IMR-90 (cell line): ENCODE measurements at regions not wholly inside any gene's neighbourhood (a gene's known extent, or its start where the extent isn't known, plus 50 kb on each side); places are given as distances from the start of the nearest gene placed in this dataset.
A peak's percentile ranks its signal among the peaks of the same experiment; 100 is the strongest.

Experiments
- ATAC-seq: fragments of 200-7000 bp; cut with Tn5 transposase; 2 replicates; pipeline ENCODE4 v1.9.1; 2020; ENCODE audit warnings: low read depth, mild to moderate bottlenecking, moderate library complexity
- BruUV-seq: library from RNA; stranded (reverse); fragments of 400-500 nt; replicated peaks from 2 replicates; lab custom pipeline; 2021; lab: Mats Ljungman, UMichigan
- CTCF ChIA-PET: fragments of 300-600 bp; formaldehyde crosslinking; extraction: SDS; loops from one replicate; lab custom pipeline; 2021; ENCODE audit warnings: antibody characterized with exemption; lab: Yijun Ruan, JAX
- POLR2A ChIA-PET: fragments of 300-600 bp; sonication (Branson Sonifier 250); formaldehyde crosslinking; loops from one replicate; lab custom pipeline; 2022; ENCODE audit warnings: antibody characterized with exemption; ENCODE audit not compliant: unreplicated experiment; lab: Charles Lee
- DNase-seq: peaks from one replicate; pipeline ENCODE4 v3.0.0; 2013
- H2AFZ ChIP-seq: replicated peaks from 2 replicates; pipeline ENCODE3; 2013; ENCODE audit warnings: low read length, mild to moderate bottlenecking; ENCODE audit not compliant: poor library complexity
- H2AK5ac ChIP-seq: 2 replicates; pipeline ENCODE4 v1.6.1; 2013; ENCODE audit warnings: low read depth, low read length, inconsistent platforms
- H2AK9ac ChIP-seq: replicated peaks from 2 replicates; pipeline ENCODE3; 2013; ENCODE audit warnings: mild to moderate bottlenecking, low read depth, low read length, moderate library complexity; ENCODE audit not compliant: poor library complexity
- H2BK120ac ChIP-seq: 2 replicates; pipeline ENCODE4 v1.6.1; 2013; ENCODE audit warnings: low read depth, low read length, inconsistent platforms
- H2BK15ac ChIP-seq: 3 replicates; pipeline ENCODE4 v1.6.1; 2013; ENCODE audit warnings: low read depth, low read length, inconsistent platforms
- H2BK20ac ChIP-seq: 2 replicates; pipeline ENCODE4 v1.6.1; 2013; ENCODE audit warnings: low read depth, mild to moderate bottlenecking, inconsistent platforms, low read length, moderate library complexity
- H2BK5ac ChIP-seq: 2 replicates; pipeline ENCODE4 v1.6.1; 2013; ENCODE audit warnings: mild to moderate bottlenecking, low read depth, low read length, inconsistent platforms; ENCODE audit not compliant: poor library complexity, severe bottlenecking
- H3K14ac ChIP-seq: replicated peaks from 2 replicates; pipeline ENCODE4 v1.6.1; 2013; ENCODE audit warnings: low read depth, low read length, inconsistent platforms
- H3K18ac ChIP-seq: 2 replicates; pipeline ENCODE4 v1.6.1; 2013; ENCODE audit warnings: low read depth, low read length, control low read depth
- H3K23ac ChIP-seq: 2 replicates; pipeline ENCODE4 v1.6.1; 2013; ENCODE audit warnings: low read depth, low read length, inconsistent platforms
- H3K27ac ChIP-seq: 2 replicates; pipeline ENCODE4 v1.5.1; 2013; ENCODE audit warnings: mild to moderate bottlenecking, control low read depth, low read length; ENCODE audit not compliant: insufficient read depth
- H3K27me3 ChIP-seq: 2 replicates; pipeline ENCODE4 v1.6.1; 2013; ENCODE audit warnings: low read length; ENCODE audit not compliant: control insufficient read depth, insufficient read depth
- H3K36me3 ChIP-seq: 2 replicates; pipeline ENCODE4 v1.6.1; 2013; ENCODE audit warnings: low read length, mixed read lengths; ENCODE audit not compliant: control insufficient read depth, insufficient read depth
- H3K4ac ChIP-seq: 2 replicates; pipeline ENCODE4 v1.6.1; 2013; ENCODE audit warnings: low read depth, low read length, inconsistent platforms
- H3K4me1 ChIP-seq: 2 replicates; pipeline ENCODE4 v1.6.1; 2013; ENCODE audit warnings: low read length, mixed read lengths; ENCODE audit not compliant: control insufficient read depth, insufficient read depth
- H3K4me2 ChIP-seq: 2 replicates; pipeline ENCODE4 v1.6.1; 2013; ENCODE audit warnings: low read depth, mild to moderate bottlenecking, control low read depth, low read length, moderate library complexity
- H3K4me3 ChIP-seq: 2 replicates; pipeline ENCODE4 v1.5.1; 2013; ENCODE audit warnings: low read depth, mild to moderate bottlenecking, control low read depth, low read length, moderate library complexity; ENCODE audit not compliant: insufficient read depth
- H3K56ac ChIP-seq: 2 replicates; pipeline ENCODE4 v1.6.1; 2013; ENCODE audit warnings: low read length, inconsistent platforms; ENCODE audit not compliant: insufficient read depth; ENCODE audit errors: extremely low read depth
- H3K79me1 ChIP-seq, 2 experiments: 2 replicates each; pipeline ENCODE4 v1.6.1; 2013; ENCODE audit warnings: low read length in 2 of 2, inconsistent platforms in 1 of 2, low read depth in 1 of 2
- H3K9ac ChIP-seq: 2 replicates; pipeline ENCODE4 v1.6.1; 2013; ENCODE audit warnings: low read depth, low read length, control low read depth
- H3K9me1 ChIP-seq: 2 replicates; pipeline ENCODE4 v1.6.1; 2013; ENCODE audit warnings: low read length, inconsistent platforms; ENCODE audit not compliant: insufficient read depth
- H3K9me3 ChIP-seq: 2 replicates; pipeline ENCODE4 v1.6.1; 2013; ENCODE audit warnings: low read length; ENCODE audit not compliant: control insufficient read depth, insufficient read depth
- H4K20me1 ChIP-seq: 2 replicates; pipeline ENCODE4 v1.6.1; 2013; ENCODE audit warnings: low read length, inconsistent platforms; ENCODE audit not compliant: insufficient read depth
- H4K5ac ChIP-seq: 2 replicates; pipeline ENCODE4 v1.6.1; 2013; ENCODE audit warnings: mild to moderate bottlenecking, low read depth, low read length, control low read depth
- H4K8ac ChIP-seq, 2 experiments: 2 replicates each; pipeline ENCODE4 v1.6.1; 2013; ENCODE audit warnings: low read depth in 2 of 2, low read length in 2 of 2, control low read depth in 1 of 2, inconsistent platforms in 1 of 2
- H4K91ac ChIP-seq: 2 replicates; pipeline ENCODE4 v1.6.1; 2013; ENCODE audit warnings: low read depth, low read length, inconsistent platforms; ENCODE audit not compliant: insufficient read depth
- CEBPB ChIP-seq: IDR thresholded peaks from 2 replicates; pipeline ENCODE4 v1.6.1; 2012; ENCODE audit warnings: low read depth, low read length, improper control_type of control experiment
- CTCF ChIP-seq: conservative IDR thresholded peaks from 2 replicates; pipeline ENCODE4 v1.5.1; 2012; ENCODE audit warnings: mild to moderate bottlenecking, low read depth, low read length, improper control_type of control experiment
- FOS ChIP-seq: fragments of 150-350 bp; IDR thresholded peaks from 2 replicates; pipeline ENCODE4 v1.6.1; 2016; ENCODE audit warnings: low read depth, low read length
- MAZ ChIP-seq: IDR thresholded peaks from 2 replicates; pipeline ENCODE4 v1.6.1; 2012; ENCODE audit warnings: low read depth, mild to moderate bottlenecking, low read length, improper control_type of control experiment, moderate library complexity, borderline replicate concordance
- MXI1 ChIP-seq: IDR thresholded peaks from 2 replicates; pipeline ENCODE4 v1.6.1; 2012; ENCODE audit warnings: low read depth, mild to moderate bottlenecking, low read length, moderate library complexity, borderline replicate concordance
- NFE2L2 ChIP-seq: fragments of 150-350 bp; IDR thresholded peaks from 2 replicates; pipeline ENCODE4 v1.6.1; 2016; ENCODE audit warnings: low read depth, mild to moderate bottlenecking, low read length
- RFX5 ChIP-seq: IDR thresholded peaks from 2 replicates; pipeline ENCODE4 v1.8.0; 2012; ENCODE audit warnings: low read depth, mild to moderate bottlenecking, low read length, moderate library complexity
- SMC3 ChIP-seq: fragments of 150-350 bp; IDR thresholded peaks from 2 replicates; pipeline ENCODE4 v1.6.1; 2016; ENCODE audit warnings: low read depth, mild to moderate bottlenecking, antibody characterized with exemption, low read length, moderate library complexity
- WGBS, 2 experiments: methylation state at CpG; one replicate each; pipeline versions ENCODE4 v1.1.5 to v1.1.7; 2013; ENCODE audit warnings: missing lambda C conversion rate in 2 of 2; ENCODE audit not compliant: insufficient read length in 1 of 2; ENCODE audit errors: extremely low coverage in 2 of 2; 5-methylcytosine and 5-hydroxymethylcytosine counted together
- dilution Hi-C: fragments of 300-500 bp; cut with HindIII; formaldehyde crosslinking; loops from one replicate; pipeline ENCODE4 v1.14.3; 2018; ENCODE audit warnings: low sequenced_read_pairs; ENCODE audit not compliant: unreplicated experiment
- in situ Hi-C: fragments of 300-500 bp; cut with MboI; formaldehyde crosslinking; loops from 3 replicates; pipeline ENCODE4 v1.14.3; 2019; ENCODE audit warnings: low sequenced_read_pairs, inconsistent platforms, mixed read lengths
- intact Hi-C: fragments of 100-400 bp; cut with micrococcal nuclease; formaldehyde crosslinking; loops from 2 replicates; pipeline ENCODE4 v1.10.0; 2022

GRCh38 chr6:141169419-141169818 lies 963.3 kb upstream of the GJE1 start:
- Histone ChIP-seq H4K5ac (no peak overlapping the region), H3K27ac (no peak overlapping the region), H3K9ac (no peak overlapping the region), H2AK5ac (no peak overlapping the region), H2AK9ac (no peak overlapping the region), H3K9me1 (no peaks in the 10 kb centered on the region), H2BK15ac (no peak overlapping the region), H3K79me1 (no peaks in the 10 kb centered on the region), H3K27me3 (no peaks in the 10 kb centered on the region), H3K4me3 (no peak overlapping the region), H3K18ac (no peak overlapping the region), H3K56ac (no peak overlapping the region), H3K36me3 (no peaks in the 10 kb centered on the region), H2BK120ac (peak overlapping the region; percentile 21; the same call in 1 of the 2 replicates), H2AFZ (no peak overlapping the region), H3K9me3 (no peaks in the 10 kb centered on the region; the same call in 1 of the 2 replicates), H4K91ac (no peak overlapping the region), H2BK5ac (no peak overlapping the region), H3K23ac (no peak overlapping the region), H3K14ac (no peak overlapping the region), H3K4me1 (no peaks in the 10 kb centered on the region), H3K4me2 (peak overlapping the region; percentile 55; the same call in 1 of the 2 replicates), H3K4ac (no peak overlapping the region), H2BK20ac (no peak overlapping the region), H4K8ac (no peak overlapping the region), H4K20me1 (no peaks in the 10 kb centered on the region)
- in situ Hi-C loops, result no loop called here
- WGBS, 2 experiments, result no CpG with 5 or more reads among the region's 1 CpG
- intact Hi-C loops, result loop anchor here (10.0 kb wide), 1 partner anchor 395 kb away; no protein-coding TSS in a partner anchor
- no TSS peak for BruUV-seq
- DNase-seq, result peak; percentile 77
- TF ChIP-seq SMC3 (no peak), NFE2L2 (no peak), FOS (no peak), RFX5 (no peak), MAZ (no peak), MXI1 (no peak), CEBPB (no peak), CTCF (no peak)
- dilution Hi-C loops, result no loop called here
- ChIA-PET CTCF (no interaction called here), POLR2A (no interaction called here)
- ATAC-seq, result peak; percentile 96
